Colonic mucosa (tissue), 4 donors: ENCODE measurements at regions not wholly inside any gene's neighbourhood (a gene's known extent, or its start where the extent isn't known, plus 50 kb on each side); places are given as distances from the start of the nearest gene placed in this dataset.

Experiments used
- DNase-seq: peaks from one replicate; pipeline ENCODE4 v3.0.0-alpha.2; 2020
- H3K27ac ChIP-seq: fragments of 200-600 bp; one replicate; pipeline ENCODE4 v1.8.0; 2021
- H3K27me3 ChIP-seq: fragments of 200-600 bp; one replicate; pipeline ENCODE4 v1.8.0; 2021
- H3K36me3 ChIP-seq: fragments of 200-600 bp; one replicate; pipeline ENCODE4 v1.8.0; 2021
- H3K4me1 ChIP-seq: fragments of 200-600 bp; one replicate; pipeline ENCODE4 v1.8.0; 2021; ENCODE audit warnings: mild to moderate bottlenecking
- H3K4me3 ChIP-seq: fragments of 200-600 bp; one replicate; pipeline ENCODE4 v1.8.0; 2021
- H3K9ac ChIP-seq, 2 donors: one replicate each; pipeline ENCODE4 v1.7.0; 2013; ENCODE audit warnings: control low read depth in 2 of 2, low read depth in 2 of 2, low read length in 2 of 2
- H3K9me3 ChIP-seq: fragments of 200-600 bp; one replicate; pipeline ENCODE4 v1.8.0; 2021
- CTCF ChIP-seq: fragments of 200-600 bp; IDR thresholded peaks from one replicate; pipeline ENCODE4 v1.8.0; 2022; ENCODE audit warnings: antibody characterized with exemption, mild to moderate bottlenecking
- intact Hi-C: fragments of 100-400 bp; cut with DNase I; formaldehyde crosslinking; loops from one replicate; pipeline ENCODE4 v1.14.1; 2022
- donor health status: healthy.
- donor health status: DM: no; HTN: no; CAD: no.
- donor health status: DM: no; HTN: no; CAD: no.

- no peaks in the 10 kb centered on the region for H3K9me3 ChIP-seq
- no peak for TF ChIP-seq CTCF
- DNase-seq = no peak
- H3K4me1 ChIP-seq = no peaks in the 10 kb centered on the region
- H3K9ac ChIP-seq = no peak overlapping the region
- no peak overlapping the region for H3K27ac ChIP-seq
- H3K36me3 ChIP-seq = no peaks in the 10 kb centered on the region
- intact Hi-C loops = no loop called here
- H3K27me3 ChIP-seq = no peaks in the 10 kb centered on the region
- no peak overlapping the region for H3K4me3 ChIP-seq
Measured at GRCh38 chr4:110944501-110944900, 321.6 kb upstream of the PITX2 start.

- no peak for TF ChIP-seq CTCF
- H3K27ac ChIP-seq = no peak overlapping the region
- no peaks in the 10 kb centered on the region for H3K36me3 ChIP-seq
- H3K9ac ChIP-seq = no peak overlapping the region
- H3K4me3 ChIP-seq = no peak overlapping the region
- no peaks in the 10 kb centered on the region for H3K4me1 ChIP-seq
- intact Hi-C loops = no loop called here
- no peaks in the 10 kb centered on the region for H3K27me3 ChIP-seq
- no peak for DNase-seq
- no peaks in the 10 kb centered on the region for H3K9me3 ChIP-seq
Measured at GRCh38 chr4:110945600-110945999, 322.7 kb upstream of the PITX2 start.

GRCh38 chr4:110949542-110949941, 326.7 kb upstream of the PITX2 start:
- Histone ChIP-seq H3K4me1 (no peaks in the 10 kb centered on the region), H3K9me3 (no peaks in the 10 kb centered on the region), H3K27me3 (no peaks in the 10 kb centered on the region), H3K27ac (no peak overlapping the region), H3K4me3 (no peak overlapping the region), H3K9ac (no peak overlapping the region), H3K36me3 (no peaks in the 10 kb centered on the region)
- DNase-seq = no peak
- TF ChIP-seq CTCF = no peak
- intact Hi-C loops = no loop called here

- Histone ChIP-seq H3K9ac (no peak overlapping the region), H3K9me3 (no peaks in the 10 kb centered on the region), H3K4me1 (no peaks in the 10 kb centered on the region), H3K27ac (no peak overlapping the region), H3K36me3 (no peaks in the 10 kb centered on the region), H3K4me3 (no peak overlapping the region), H3K27me3 (no peaks in the 10 kb centered on the region)
- no peak for DNase-seq
- intact Hi-C loops = no loop called here
- TF ChIP-seq CTCF = no peak
Measured at GRCh38 chr4:110950731-110951130, 327.9 kb upstream of the PITX2 start.

- intact Hi-C loops = no loop called here
- H3K4me3 ChIP-seq = no peak overlapping the region
Measured at GRCh38 chr4:110953191-110953590, 330.3 kb upstream of the PITX2 start.

More at GRCh38 chr4:110953191-110953590, 330.3 kb upstream of the PITX2 start:
- H3K27me3 ChIP-seq = no peaks in the 10 kb centered on the region
- no peak overlapping the region for H3K9ac ChIP-seq
- H3K4me1 ChIP-seq = no peaks in the 10 kb centered on the region
- no peak for TF ChIP-seq CTCF
- DNase-seq = no peak
- H3K27ac ChIP-seq = no peak overlapping the region
- no peaks in the 10 kb centered on the region for H3K9me3 ChIP-seq
- H3K36me3 ChIP-seq = no peaks in the 10 kb centered on the region
